IMR-90 (cell line): ENCODE measurements at regions not wholly inside any gene's neighbourhood (a gene's known extent, or its start where the extent isn't known, plus 50 kb on each side); places are given as distances from the start of the nearest gene placed in this dataset.

Experiments
- ATAC-seq: fragments of 200-7000 bp; cut with Tn5 transposase; 2 replicates; pipeline ENCODE4 v1.9.1; 2020; ENCODE audit warnings: low read depth, mild to moderate bottlenecking, moderate library complexity
- BruUV-seq: library from RNA; stranded (reverse); fragments of 400-500 nt; replicated peaks from 2 replicates; lab custom pipeline; 2021; lab: Mats Ljungman, UMichigan
- CTCF ChIA-PET: fragments of 300-600 bp; formaldehyde crosslinking; extraction: SDS; loops from one replicate; lab custom pipeline; 2021; ENCODE audit warnings: antibody characterized with exemption; lab: Yijun Ruan, JAX
- POLR2A ChIA-PET: fragments of 300-600 bp; sonication (Branson Sonifier 250); formaldehyde crosslinking; loops from one replicate; lab custom pipeline; 2022; ENCODE audit warnings: antibody characterized with exemption; ENCODE audit not compliant: unreplicated experiment; lab: Charles Lee
- DNase-seq: peaks from one replicate; pipeline ENCODE4 v3.0.0; 2013
- H2AFZ ChIP-seq: replicated peaks from 2 replicates; pipeline ENCODE3; 2013; ENCODE audit warnings: low read length, mild to moderate bottlenecking; ENCODE audit not compliant: poor library complexity
- H2AK5ac ChIP-seq: 2 replicates; pipeline ENCODE4 v1.6.1; 2013; ENCODE audit warnings: low read depth, low read length, inconsistent platforms
- H2AK9ac ChIP-seq: replicated peaks from 2 replicates; pipeline ENCODE3; 2013; ENCODE audit warnings: mild to moderate bottlenecking, low read depth, low read length, moderate library complexity; ENCODE audit not compliant: poor library complexity
- H2BK120ac ChIP-seq: 2 replicates; pipeline ENCODE4 v1.6.1; 2013; ENCODE audit warnings: low read depth, low read length, inconsistent platforms
- H2BK15ac ChIP-seq: 3 replicates; pipeline ENCODE4 v1.6.1; 2013; ENCODE audit warnings: low read depth, low read length, inconsistent platforms
- H2BK20ac ChIP-seq: 2 replicates; pipeline ENCODE4 v1.6.1; 2013; ENCODE audit warnings: low read depth, mild to moderate bottlenecking, inconsistent platforms, low read length, moderate library complexity
- H2BK5ac ChIP-seq: 2 replicates; pipeline ENCODE4 v1.6.1; 2013; ENCODE audit warnings: mild to moderate bottlenecking, low read depth, low read length, inconsistent platforms; ENCODE audit not compliant: poor library complexity, severe bottlenecking
- H3K14ac ChIP-seq: replicated peaks from 2 replicates; pipeline ENCODE4 v1.6.1; 2013; ENCODE audit warnings: low read depth, low read length, inconsistent platforms
- H3K18ac ChIP-seq: 2 replicates; pipeline ENCODE4 v1.6.1; 2013; ENCODE audit warnings: low read depth, low read length, control low read depth
- H3K23ac ChIP-seq: 2 replicates; pipeline ENCODE4 v1.6.1; 2013; ENCODE audit warnings: low read depth, low read length, inconsistent platforms
- H3K27ac ChIP-seq: 2 replicates; pipeline ENCODE4 v1.5.1; 2013; ENCODE audit warnings: mild to moderate bottlenecking, control low read depth, low read length; ENCODE audit not compliant: insufficient read depth
- H3K27me3 ChIP-seq: 2 replicates; pipeline ENCODE4 v1.6.1; 2013; ENCODE audit warnings: low read length; ENCODE audit not compliant: control insufficient read depth, insufficient read depth
- H3K36me3 ChIP-seq: 2 replicates; pipeline ENCODE4 v1.6.1; 2013; ENCODE audit warnings: low read length, mixed read lengths; ENCODE audit not compliant: control insufficient read depth, insufficient read depth
- H3K4ac ChIP-seq: 2 replicates; pipeline ENCODE4 v1.6.1; 2013; ENCODE audit warnings: low read depth, low read length, inconsistent platforms
- H3K4me1 ChIP-seq: 2 replicates; pipeline ENCODE4 v1.6.1; 2013; ENCODE audit warnings: low read length, mixed read lengths; ENCODE audit not compliant: control insufficient read depth, insufficient read depth
- H3K4me2 ChIP-seq: 2 replicates; pipeline ENCODE4 v1.6.1; 2013; ENCODE audit warnings: low read depth, mild to moderate bottlenecking, control low read depth, low read length, moderate library complexity
- H3K4me3 ChIP-seq: 2 replicates; pipeline ENCODE4 v1.5.1; 2013; ENCODE audit warnings: low read depth, mild to moderate bottlenecking, control low read depth, low read length, moderate library complexity; ENCODE audit not compliant: insufficient read depth
- H3K56ac ChIP-seq: 2 replicates; pipeline ENCODE4 v1.6.1; 2013; ENCODE audit warnings: low read length, inconsistent platforms; ENCODE audit not compliant: insufficient read depth; ENCODE audit errors: extremely low read depth
- H3K79me1 ChIP-seq, 2 experiments: 2 replicates each; pipeline ENCODE4 v1.6.1; 2013; ENCODE audit warnings: low read length in 2 of 2, inconsistent platforms in 1 of 2, low read depth in 1 of 2
- H3K9ac ChIP-seq: 2 replicates; pipeline ENCODE4 v1.6.1; 2013; ENCODE audit warnings: low read depth, low read length, control low read depth
- H3K9me1 ChIP-seq: 2 replicates; pipeline ENCODE4 v1.6.1; 2013; ENCODE audit warnings: low read length, inconsistent platforms; ENCODE audit not compliant: insufficient read depth
- H3K9me3 ChIP-seq: 2 replicates; pipeline ENCODE4 v1.6.1; 2013; ENCODE audit warnings: low read length; ENCODE audit not compliant: control insufficient read depth, insufficient read depth
- H4K20me1 ChIP-seq: 2 replicates; pipeline ENCODE4 v1.6.1; 2013; ENCODE audit warnings: low read length, inconsistent platforms; ENCODE audit not compliant: insufficient read depth
- H4K5ac ChIP-seq: 2 replicates; pipeline ENCODE4 v1.6.1; 2013; ENCODE audit warnings: mild to moderate bottlenecking, low read depth, low read length, control low read depth
- H4K8ac ChIP-seq, 2 experiments: 2 replicates each; pipeline ENCODE4 v1.6.1; 2013; ENCODE audit warnings: low read depth in 2 of 2, low read length in 2 of 2, control low read depth in 1 of 2, inconsistent platforms in 1 of 2
- H4K91ac ChIP-seq: 2 replicates; pipeline ENCODE4 v1.6.1; 2013; ENCODE audit warnings: low read depth, low read length, inconsistent platforms; ENCODE audit not compliant: insufficient read depth
- BHLHE40 ChIP-seq: fragments of 150-350 bp; IDR thresholded peaks from 2 replicates; pipeline ENCODE4 v1.6.1; 2016; ENCODE audit warnings: mild to moderate bottlenecking, low read depth, low read length
- CEBPB ChIP-seq: IDR thresholded peaks from 2 replicates; pipeline ENCODE4 v1.6.1; 2012; ENCODE audit warnings: low read depth, low read length, improper control_type of control experiment
- CTCF ChIP-seq: conservative IDR thresholded peaks from 2 replicates; pipeline ENCODE4 v1.5.1; 2012; ENCODE audit warnings: mild to moderate bottlenecking, low read depth, low read length, improper control_type of control experiment
- ELK1 ChIP-seq: fragments of 150-350 bp; IDR thresholded peaks from 2 replicates; pipeline ENCODE4 v1.6.1; 2016; ENCODE audit warnings: low read depth, mild to moderate bottlenecking, low read length, moderate library complexity, borderline replicate concordance
- MAFK ChIP-seq: IDR thresholded peaks from 2 replicates; pipeline ENCODE4 v1.6.1; 2012; ENCODE audit warnings: low read depth, low read length, improper control_type of control experiment
- MAZ ChIP-seq: IDR thresholded peaks from 2 replicates; pipeline ENCODE4 v1.6.1; 2012; ENCODE audit warnings: low read depth, mild to moderate bottlenecking, low read length, improper control_type of control experiment, moderate library complexity, borderline replicate concordance
- MXI1 ChIP-seq: IDR thresholded peaks from 2 replicates; pipeline ENCODE4 v1.6.1; 2012; ENCODE audit warnings: low read depth, mild to moderate bottlenecking, low read length, moderate library complexity, borderline replicate concordance
- NFE2L2 ChIP-seq: fragments of 150-350 bp; IDR thresholded peaks from 2 replicates; pipeline ENCODE4 v1.6.1; 2016; ENCODE audit warnings: low read depth, mild to moderate bottlenecking, low read length
- RAD21 ChIP-seq: IDR thresholded peaks from 2 replicates; pipeline ENCODE4 v1.6.1; 2012; ENCODE audit warnings: low read length, improper control_type of control experiment
- RCOR1 ChIP-seq: IDR thresholded peaks from 2 replicates; pipeline ENCODE4 v1.6.1; 2012; ENCODE audit warnings: mild to moderate bottlenecking, low read length, improper control_type of control experiment; ENCODE audit not compliant: insufficient replicate concordance
- RFX5 ChIP-seq: IDR thresholded peaks from 2 replicates; pipeline ENCODE4 v1.8.0; 2012; ENCODE audit warnings: low read depth, mild to moderate bottlenecking, low read length, moderate library complexity
- WGBS, 2 experiments: methylation state at CpG; one replicate each; pipeline versions ENCODE4 v1.1.5 to v1.1.7; 2013; ENCODE audit warnings: missing lambda C conversion rate in 2 of 2; ENCODE audit not compliant: insufficient read length in 1 of 2; ENCODE audit errors: extremely low coverage in 2 of 2; 5-methylcytosine and 5-hydroxymethylcytosine counted together
- dilution Hi-C: fragments of 300-500 bp; cut with HindIII; formaldehyde crosslinking; loops from one replicate; pipeline ENCODE4 v1.14.3; 2018; ENCODE audit warnings: low sequenced_read_pairs; ENCODE audit not compliant: unreplicated experiment
- in situ Hi-C: fragments of 300-500 bp; cut with MboI; formaldehyde crosslinking; loops from 3 replicates; pipeline ENCODE4 v1.14.3; 2019; ENCODE audit warnings: low sequenced_read_pairs, inconsistent platforms, mixed read lengths
- intact Hi-C: fragments of 100-400 bp; cut with micrococcal nuclease; formaldehyde crosslinking; loops from 2 replicates; pipeline ENCODE4 v1.10.0; 2022

- Histone ChIP-seq H2AFZ (no peak overlapping the region), H3K36me3 (no peaks in the 10 kb centered on the region), H4K91ac (no peak overlapping the region), H2BK5ac (no peak overlapping the region), H2AK9ac (no peak overlapping the region), H2BK20ac (no peak overlapping the region), H2BK120ac (no peak overlapping the region), H3K27ac (no peak overlapping the region), H3K4me3 (no peak overlapping the region), H3K14ac (no peak overlapping the region), H3K56ac (no peak overlapping the region), H3K79me1 (no peaks in the 10 kb centered on the region), H3K9me3 (no peaks in the 10 kb centered on the region), H3K23ac (no peak overlapping the region), H3K27me3 (no peaks in the 10 kb centered on the region), H4K8ac (no peak overlapping the region), H3K9ac (no peak overlapping the region), H2AK5ac (no peak overlapping the region), H3K4ac (no peak overlapping the region), H2BK15ac (no peak overlapping the region), H4K5ac (no peak overlapping the region), H4K20me1 (no peaks in the 10 kb centered on the region), H3K18ac (no peak overlapping the region), H3K9me1 (no peaks in the 10 kb centered on the region), H3K4me2 (no peak overlapping the region), H3K4me1 (no peaks in the 10 kb centered on the region)
- POLR2A ChIA-PET: no interaction called here
- no peak for TF ChIP-seq CTCF
- no peak for TF ChIP-seq ELK1
- TF ChIP-seq RCOR1: no peak
- TF ChIP-seq RFX5: no peak
- TF ChIP-seq MAZ: no peak
- no peak for TF ChIP-seq MXI1
- TF ChIP-seq RAD21: no peak
- no peak for TF ChIP-seq MAFK
- no peak for TF ChIP-seq NFE2L2
- no peak for TF ChIP-seq CEBPB
- TF ChIP-seq BHLHE40: no peak
- in situ Hi-C loops: no loop called here
- no CpG with 5 or more reads among the region's 4 CpGs for WGBS, 2 experiments
- CTCF ChIA-PET: interaction anchor here (0.6 to 1.2 kb wide), 2 partner anchors 15 to 1097 kb away, joined by 3 read pairs; no protein-coding TSS in a partner anchor
- dilution Hi-C loops: no loop called here
- DNase-seq (no peak), ATAC-seq (no peak)
- BruUV-seq: no TSS peak
- intact Hi-C loops: loop anchor here (10.0 kb wide), 2 partner anchors 117 to 573 kb away; no protein-coding TSS in a partner anchor
Observed at GRCh38 chr1:62962014-62962812, 178.3 kb downstream of the ATG4C start.
